Vagina (tissue), 2 donors: ENCODE measurements at regions not wholly inside any gene's neighbourhood (a gene's known extent, or its start where the extent isn't known, plus 50 kb on each side); places are given as distances from the start of the nearest gene placed in this dataset.

Experiments
- DNase-seq, 2 donors: peaks; one replicate each; pipeline ENCODE4 v3.0.0-alpha.2; 2017; ENCODE audit errors: extremely low spot score in 2 of 2
- H3K27ac ChIP-seq: fragments of 200-600 bp; sonication (generic); one replicate; pipeline ENCODE4 v1.5.1; 2019
- H3K27me3 ChIP-seq: fragments of 200-600 bp; sonication (generic); one replicate; pipeline ENCODE4 v1.5.1; 2019
- H3K36me3 ChIP-seq, 2 donors: fragments of 200-600 bp; sonication (generic); one replicate each; pipeline ENCODE4 v1.5.1; 2017 to 2019
- H3K4me1 ChIP-seq: fragments of 200-600 bp; sonication (generic); one replicate; pipeline ENCODE4 v1.5.1; 2019
- H3K4me3 ChIP-seq, 2 donors: fragments of 200-600 bp; sonication (generic); 1 replicate in 1 of 2; 2 replicates in 1 of 2; pipeline ENCODE4 v1.5.1; 2016 to 2019
- H3K9me3 ChIP-seq: fragments of 200-600 bp; sonication (generic); one replicate; pipeline ENCODE4 v1.5.1; 2019
- POLR2A ChIP-seq, 2 donors: fragments of 450-650 bp; IDR thresholded peaks; one replicate each; pipeline ENCODE4 v1.6.1; 2017; ENCODE audit warnings: antibody characterized with exemption in 2 of 2, mild to moderate bottlenecking in 2 of 2, moderate library complexity in 2 of 2
- POLR2AphosphoS5 ChIP-seq, 2 donors: sonication (generic); formaldehyde crosslinking; IDR thresholded peaks; one replicate each; pipeline ENCODE4 v1.9.0; 2017; ENCODE audit warnings: antibody characterized with exemption in 2 of 2, mild to moderate bottlenecking in 2 of 2, low read depth in 1 of 2; ENCODE audit not compliant: insufficient read depth in 1 of 2
- intact Hi-C: fragments of 100-400 bp; cut with DNase I; formaldehyde crosslinking; loops from one replicate; pipeline ENCODE4 v1.15.1; 2023
- TF ChIP-seq, protein P1 (sequence below), 3 experiments: fragments of 450-650 bp in 2 of 3; fragments of 200-600 bp in 1 of 3; sonication (generic) in 1 of 3; IDR thresholded peaks; one replicate each; pipeline ENCODE4 v1.5.1; 2017 to 2019; ENCODE audit warnings: antibody characterized with exemption in 3 of 3, mild to moderate bottlenecking in 2 of 3, moderate library complexity in 2 of 3

DNA sequence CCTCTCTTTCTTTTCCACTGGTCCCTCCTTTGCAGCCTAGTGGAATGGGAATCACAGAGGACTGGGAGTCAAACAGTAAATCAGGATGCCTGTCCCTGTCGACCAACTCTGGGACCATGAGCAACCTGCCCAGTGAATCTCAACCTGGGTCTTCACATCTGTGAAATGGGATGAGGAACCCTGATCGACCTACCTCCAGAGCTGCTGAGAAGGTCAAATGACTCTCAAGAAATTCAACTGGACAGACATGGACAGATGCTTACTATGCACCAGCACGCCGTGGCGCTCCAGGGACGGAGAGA lies 73.3 kb upstream of the TAF1B start:
- H3K9me3 ChIP-seq, result no peaks in the 10 kb centered on the region
- H3K27ac ChIP-seq, result peak overlapping the region; percentile 70
- H3K27me3 ChIP-seq, result no peaks in the 10 kb centered on the region
- no peak overlapping the region for H3K4me3 ChIP-seq
- TF ChIP-seq POLR2AphosphoS5 (IDR thresholded peaks at IDR 0.05; ENCODE audit: insufficient read depth in 1 of 2, low read depth in 1 of 2), result no peak
- TF ChIP-seq, protein P1, sequence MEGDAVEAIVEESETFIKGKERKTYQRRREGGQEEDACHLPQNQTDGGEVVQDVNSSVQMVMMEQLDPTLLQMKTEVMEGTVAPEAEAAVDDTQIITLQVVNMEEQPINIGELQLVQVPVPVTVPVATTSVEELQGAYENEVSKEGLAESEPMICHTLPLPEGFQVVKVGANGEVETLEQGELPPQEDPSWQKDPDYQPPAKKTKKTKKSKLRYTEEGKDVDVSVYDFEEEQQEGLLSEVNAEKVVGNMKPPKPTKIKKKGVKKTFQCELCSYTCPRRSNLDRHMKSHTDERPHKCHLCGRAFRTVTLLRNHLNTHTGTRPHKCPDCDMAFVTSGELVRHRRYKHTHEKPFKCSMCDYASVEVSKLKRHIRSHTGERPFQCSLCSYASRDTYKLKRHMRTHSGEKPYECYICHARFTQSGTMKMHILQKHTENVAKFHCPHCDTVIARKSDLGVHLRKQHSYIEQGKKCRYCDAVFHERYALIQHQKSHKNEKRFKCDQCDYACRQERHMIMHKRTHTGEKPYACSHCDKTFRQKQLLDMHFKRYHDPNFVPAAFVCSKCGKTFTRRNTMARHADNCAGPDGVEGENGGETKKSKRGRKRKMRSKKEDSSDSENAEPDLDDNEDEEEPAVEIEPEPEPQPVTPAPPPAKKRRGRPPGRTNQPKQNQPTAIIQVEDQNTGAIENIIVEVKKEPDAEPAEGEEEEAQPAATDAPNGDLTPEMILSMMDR (IDR thresholded peaks at IDR 0.05), result no peak
- TF ChIP-seq POLR2A (IDR thresholded peaks at IDR 0.05), result no peak
- DNase-seq, result no peak
- no peaks in the 10 kb centered on the region for H3K36me3 ChIP-seq
- H3K4me1 ChIP-seq, result peaks cover 22% of the 10 kb centered on the region
- intact Hi-C loops, result no loop called here

DNA sequence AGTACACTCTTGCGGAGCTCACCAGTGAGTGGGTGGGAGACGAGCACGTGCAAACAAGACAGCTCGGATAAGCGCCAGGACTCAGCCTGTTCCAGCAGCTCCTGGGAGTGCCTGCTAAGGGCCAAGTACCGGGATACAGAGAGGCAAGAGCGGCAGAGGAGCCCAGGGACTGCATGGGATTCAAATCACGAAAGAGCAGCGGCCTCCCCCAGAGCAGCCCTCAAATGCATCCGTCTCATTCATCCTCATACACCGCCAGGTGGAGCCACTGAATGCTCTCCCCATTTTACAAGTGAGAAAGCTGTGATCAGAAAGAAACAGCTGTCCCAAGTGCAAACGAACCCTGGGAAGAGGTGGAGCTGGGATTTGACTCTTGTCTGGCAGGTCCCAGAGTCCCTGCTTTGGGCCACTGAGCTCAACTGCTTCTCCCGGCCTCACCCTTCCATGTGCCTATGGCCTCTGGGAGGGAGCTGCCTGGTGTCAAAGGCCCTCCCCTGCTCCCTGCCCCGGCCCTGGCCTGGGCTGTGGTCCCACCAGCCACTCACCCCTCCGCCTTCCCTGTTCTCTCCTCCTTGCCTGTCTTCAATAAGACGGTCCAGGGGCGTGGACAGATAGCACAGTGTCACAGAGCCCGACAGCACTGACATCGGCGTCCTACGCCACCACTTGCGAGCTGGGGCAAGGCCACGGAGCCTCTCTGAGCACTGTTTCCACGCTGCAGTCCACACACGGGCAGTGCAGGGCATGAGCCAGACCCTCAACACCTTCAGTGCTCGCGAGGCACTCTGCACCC lies 72.8 kb upstream of the TAF1B start:
- H3K36me3 ChIP-seq, result no peaks in the 10 kb centered on the region
- H3K27me3 ChIP-seq, result no peaks in the 10 kb centered on the region
- no peak overlapping the region for H3K4me3 ChIP-seq
- TF ChIP-seq, protein P1 (IDR thresholded peaks at IDR 0.05), result peak; percentile 3 to 52 (median 51)
- peak; percentile 40 to 43 for TF ChIP-seq POLR2AphosphoS5 (IDR thresholded peaks at IDR 0.05; ENCODE audit: insufficient read depth in 1 of 2, low read depth in 1 of 2)
- TF ChIP-seq POLR2A (IDR thresholded peaks at IDR 0.05), result no peak
- peak overlapping the region; percentile 70 for H3K27ac ChIP-seq
- H3K9me3 ChIP-seq, result no peaks in the 10 kb centered on the region
- no peak for DNase-seq
- intact Hi-C loops, result no loop called here
- peaks cover 22% of the 10 kb centered on the region for H3K4me1 ChIP-seq

DNA sequence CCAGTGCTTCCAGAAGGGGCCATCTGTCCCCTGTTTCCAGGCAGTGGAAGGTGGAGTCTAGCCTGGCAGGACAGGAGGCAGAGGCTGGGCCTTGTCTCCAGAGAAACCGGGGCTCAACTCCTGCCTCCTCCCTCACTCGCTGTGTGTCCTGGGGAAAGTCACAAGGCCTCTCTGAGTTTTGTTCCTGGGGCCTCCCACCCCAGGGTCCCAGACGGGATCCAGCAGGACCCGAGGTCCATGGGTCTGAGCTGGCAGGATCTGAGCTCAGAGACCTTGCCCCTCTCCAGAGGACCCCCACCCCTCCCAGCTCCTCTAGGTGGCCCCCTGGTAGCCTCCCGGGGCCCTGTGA lies 72.2 kb upstream of the TAF1B start:
- Histone ChIP-seq H3K9me3 (no peaks in the 10 kb centered on the region), H3K36me3 (no peaks in the 10 kb centered on the region), H3K27ac (peak overlapping the region; percentile 70), H3K4me1 (peaks cover 22% of the 10 kb centered on the region), H3K4me3 (no peak overlapping the region), H3K27me3 (no peaks in the 10 kb centered on the region)
- intact Hi-C loops, result no loop called here
- DNase-seq, result no peak
- TF ChIP-seq, protein P1 (IDR thresholded peaks at IDR 0.05), result no peak
- TF ChIP-seq POLR2AphosphoS5 (IDR thresholded peaks at IDR 0.05; ENCODE audit: insufficient read depth in 1 of 2, low read depth in 1 of 2) (no peak), POLR2A (IDR thresholded peaks at IDR 0.05) (no peak)

DNA sequence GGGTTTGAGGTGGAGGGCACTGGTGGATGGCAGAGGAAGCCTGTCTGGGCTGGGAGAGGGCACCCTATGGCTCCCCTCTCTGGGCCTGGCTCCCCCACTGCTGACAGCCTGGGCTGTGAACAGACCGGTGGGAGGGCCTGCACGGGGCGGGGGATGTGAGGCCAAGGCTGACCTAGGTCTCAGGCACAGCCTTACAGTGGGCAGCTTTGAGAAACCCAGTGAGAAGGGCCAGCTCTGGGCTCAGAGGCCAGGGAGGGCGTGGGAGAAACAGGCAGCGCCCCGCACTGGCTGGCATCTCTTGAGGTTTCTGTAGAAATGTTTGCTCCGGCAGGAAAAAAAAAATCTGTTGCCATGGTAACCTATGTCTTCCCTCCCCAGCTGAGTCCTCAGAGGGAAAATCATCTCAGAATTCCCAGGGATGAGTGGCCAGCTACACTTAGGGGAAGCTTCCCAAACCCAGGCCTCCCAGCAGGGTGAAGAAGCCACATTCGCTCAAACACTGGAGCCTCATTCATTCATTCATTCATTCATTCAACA lies 71.7 kb upstream of the TAF1B start:
- peaks cover 22% of the 10 kb centered on the region for H3K4me1 ChIP-seq
- intact Hi-C loops, result no loop called here
- H3K27me3 ChIP-seq, result no peaks in the 10 kb centered on the region
- no peak for DNase-seq
- no peaks in the 10 kb centered on the region for H3K9me3 ChIP-seq
- H3K36me3 ChIP-seq, result no peaks in the 10 kb centered on the region
- TF ChIP-seq, protein P1 (IDR thresholded peaks at IDR 0.05), result no peak
- TF ChIP-seq POLR2AphosphoS5 (IDR thresholded peaks at IDR 0.05; ENCODE audit: insufficient read depth in 1 of 2, low read depth in 1 of 2) (no peak), POLR2A (IDR thresholded peaks at IDR 0.05) (no peak)
- H3K4me3 ChIP-seq, result no peak overlapping the region
- peak overlapping the region; percentile 70 for H3K27ac ChIP-seq
